ENCODE measurements at regions not wholly inside any gene's neighbourhood (a gene's known extent, or its start where the extent isn't known, plus 50 kb on each side); places are given as distances from the start of the nearest gene placed in this dataset.
A peak's percentile ranks its signal among the peaks of the same experiment; 100 is the strongest.
"Not testable (repeated sequence)": the region's sequence is repeated elsewhere in the genome, so short reads cannot be mapped to it uniquely, and the experiment has no call there.

- no peak overlapping the region for H3K4me3 ChIP-seq (ENCODE audit: low read depth, low read length)
- no peak for TF ChIP-seq CTCF (IDR thresholded peaks at IDR 0.05; ENCODE audit: insufficient read depth, low read depth, low read length)
- DNase-seq (ENCODE audit: low read depth) = no peak
Measured at GRCh38 chr18:22701326-22701725, 231.8 kb upstream of the RBBP8 start.

- no peak overlapping the region for H3K4me3 ChIP-seq (ENCODE audit: low read depth, low read length)
- no peak for DNase-seq (ENCODE audit: low read depth)
- TF ChIP-seq CTCF (IDR thresholded peaks at IDR 0.05; ENCODE audit: insufficient read depth, low read depth, low read length) = no peak
Measured at GRCh38 chr18:22701795-22702194, 231.3 kb upstream of the RBBP8 start.

GRCh38 chr18:22702806-22703205 lies 230.3 kb upstream of the RBBP8 start:
- TF ChIP-seq CTCF (IDR thresholded peaks at IDR 0.05; ENCODE audit: insufficient read depth, low read depth, low read length) = no peak
- DNase-seq (ENCODE audit: low read depth) = no peak
- H3K4me3 ChIP-seq (ENCODE audit: low read depth, low read length) = no peak overlapping the region

- peak; percentile 72 for DNase-seq (ENCODE audit: low read depth)
- peak; percentile 72 for TF ChIP-seq CTCF (IDR thresholded peaks at IDR 0.05; ENCODE audit: insufficient read depth, low read depth, low read length)
- no peak overlapping the region for H3K4me3 ChIP-seq (ENCODE audit: low read depth, low read length)
Measured at GRCh38 chr18:22703883-22704585, 229.1 kb upstream of the RBBP8 start.

GRCh38 chr18:22704586-22704918 lies 228.6 kb upstream of the RBBP8 start:
- no peak overlapping the region for H3K4me3 ChIP-seq (ENCODE audit: low read depth, low read length)
- no peak for TF ChIP-seq CTCF (IDR thresholded peaks at IDR 0.05; ENCODE audit: insufficient read depth, low read depth, low read length)
- DNase-seq (ENCODE audit: low read depth) = no peak

GRCh38 chr18:22705328-22705727 lies 227.8 kb upstream of the RBBP8 start:
- DNase-seq (ENCODE audit: low read depth) = peak; percentile 68
- no peak for TF ChIP-seq CTCF (IDR thresholded peaks at IDR 0.05; ENCODE audit: insufficient read depth, low read depth, low read length)
- no peak overlapping the region for H3K4me3 ChIP-seq (ENCODE audit: low read depth, low read length)

GRCh38 chr18:22706025-22706424 lies 227.1 kb upstream of the RBBP8 start:
- not testable (repeated sequence) for DNase-seq (ENCODE audit: low read depth); H3K4me3 ChIP-seq (ENCODE audit: low read depth, low read length)
